Hepatocyte (in vitro differentiated cells): ENCODE measurements at regions not wholly inside any gene's neighbourhood (a gene's known extent, or its start where the extent isn't known, plus 50 kb on each side); places are given as distances from the start of the nearest gene placed in this dataset.

ENCODE experiments used
- DNase-seq: peaks from one replicate; pipeline ENCODE4 v3.0.0-alpha.2; 2016; ENCODE audit warnings: low spot score
- H2AFZ ChIP-seq: fragments of 200-600 bp; sonication (generic); 2 replicates; pipeline ENCODE4 v1.6.0; 2016; ENCODE audit warnings: antibody characterized with exemption, mild to moderate bottlenecking
- H3K27ac ChIP-seq: fragments of 200-600 bp; sonication (generic); 2 replicates; pipeline ENCODE4 v1.5.1; 2016; ENCODE audit warnings: mild to moderate bottlenecking
- H3K27me3 ChIP-seq: fragments of 200-600 bp; sonication (generic); 2 replicates; pipeline ENCODE4 v1.6.1; 2016
- H3K36me3 ChIP-seq: fragments of 200-600 bp; sonication (generic); replicated peaks from 2 replicates; pipeline ENCODE4 v1.5.1; 2016; ENCODE audit warnings: low read depth; ENCODE audit not compliant: insufficient read depth
- H3K4me1 ChIP-seq: fragments of 200-600 bp; sonication (generic); 2 replicates; pipeline ENCODE4 v1.5.1; 2016; ENCODE audit warnings: mild to moderate bottlenecking, moderate library complexity; ENCODE audit not compliant: insufficient read depth
- H3K4me2 ChIP-seq: fragments of 200-600 bp; sonication (generic); 2 replicates; pipeline ENCODE4 v1.6.0; 2016
- H3K4me3 ChIP-seq: fragments of 200-600 bp; sonication (generic); 2 replicates; pipeline ENCODE4 v1.5.1; 2016; ENCODE audit warnings: mild to moderate bottlenecking
- H3K79me2 ChIP-seq: fragments of 200-600 bp; sonication (generic); 2 replicates; pipeline ENCODE4 v1.6.0; 2017; ENCODE audit warnings: mild to moderate bottlenecking
- H3K9me2 ChIP-seq: fragments of 200-600 bp; sonication (generic); replicated peaks from 2 replicates; pipeline ENCODE4 v1.6.0; 2017; ENCODE audit warnings: mild to moderate bottlenecking; ENCODE audit not compliant: insufficient read depth
- H3K9me3 ChIP-seq: fragments of 200-600 bp; sonication (generic); 2 replicates; pipeline ENCODE4 v1.5.1; 2016; ENCODE audit warnings: low read depth, mild to moderate bottlenecking
- H4K20me1 ChIP-seq: fragments of 200-600 bp; sonication (generic); 2 replicates; pipeline ENCODE4 v1.6.0; 2016; ENCODE audit warnings: mild to moderate bottlenecking; ENCODE audit not compliant: insufficient read depth, poor library complexity, severe bottlenecking
- CTCF ChIP-seq: fragments of 200-600 bp; sonication (generic); IDR thresholded peaks from 2 replicates; pipeline ENCODE4 v1.5.1; 2016; ENCODE audit warnings: antibody characterized with exemption, mild to moderate bottlenecking; ENCODE audit not compliant: poor library complexity
- EZH2 ChIP-seq: fragments of 200-600 bp; sonication (generic); IDR thresholded peaks from 2 replicates; pipeline ENCODE4 v1.6.1; 2016; ENCODE audit warnings: antibody characterized with exemption, mild to moderate bottlenecking, borderline replicate concordance
- EZH2phosphoT487 ChIP-seq: fragments of 200-600 bp; sonication (generic); IDR thresholded peaks from one replicate; pipeline ENCODE4 v1.6.1; 2018; ENCODE audit warnings: antibody characterized with exemption, mild to moderate bottlenecking, low read depth, moderate library complexity; ENCODE audit not compliant: unreplicated experiment, severe bottlenecking
- WGBS: methylation state at CpG from one replicate; pipeline ENCODE4 v1.1.6; 2016; ENCODE audit warnings: low lambda C conversion rate; ENCODE audit errors: missing lambda C conversion rate; 5-methylcytosine and 5-hydroxymethylcytosine counted together

GRCh38 chr4:10760086-10760485 lies 75.5 kb upstream of the CLNK start:
- H2AFZ ChIP-seq, result no peak overlapping the region
- no peaks in the 10 kb centered on the region for H3K4me1 ChIP-seq
- no peak overlapping the region for H3K4me3 ChIP-seq
- no peaks in the 10 kb centered on the region for H3K79me2 ChIP-seq
- H3K9me2 ChIP-seq, result no peaks in the 10 kb centered on the region
- WGBS, result 60% methylated on average over 3 of the region's 3 CpGs
- H3K4me2 ChIP-seq, result no peak overlapping the region
- H3K9me3 ChIP-seq, result no peaks in the 10 kb centered on the region
- H3K36me3 ChIP-seq, result no peaks in the 10 kb centered on the region
- H4K20me1 ChIP-seq, result no peaks in the 10 kb centered on the region
- no peak overlapping the region for H3K27ac ChIP-seq
- DNase-seq, result no peak
- H3K27me3 ChIP-seq, result no peaks in the 10 kb centered on the region
- TF ChIP-seq EZH2 (no peak), CTCF (no peak), EZH2phosphoT487 (no peak)

GRCh38 chr4:10758906-10759305 lies 74.3 kb upstream of the CLNK start:
- no peak overlapping the region for H3K4me2 ChIP-seq
- no peak overlapping the region for H3K27ac ChIP-seq
- no peak overlapping the region for H3K4me3 ChIP-seq
- H3K79me2 ChIP-seq, result no peaks in the 10 kb centered on the region
- no peaks in the 10 kb centered on the region for H4K20me1 ChIP-seq
- no peak for DNase-seq
- no peaks in the 10 kb centered on the region for H3K9me2 ChIP-seq
- no peaks in the 10 kb centered on the region for H3K36me3 ChIP-seq
- H3K4me1 ChIP-seq, result no peaks in the 10 kb centered on the region
- no peaks in the 10 kb centered on the region for H3K9me3 ChIP-seq
- H2AFZ ChIP-seq, result no peak overlapping the region
- no peak for TF ChIP-seq CTCF
- TF ChIP-seq EZH2phosphoT487, result no peak
- TF ChIP-seq EZH2, result no peak
- no peaks in the 10 kb centered on the region for H3K27me3 ChIP-seq

GRCh38 chr4:10753856-10754402 lies 69.4 kb upstream of the CLNK start:
- no peaks in the 10 kb centered on the region for H3K79me2 ChIP-seq
- H3K36me3 ChIP-seq, result no peaks in the 10 kb centered on the region
- no peaks in the 10 kb centered on the region for H3K9me3 ChIP-seq
- no peaks in the 10 kb centered on the region for H3K27me3 ChIP-seq
- H4K20me1 ChIP-seq, result no peaks in the 10 kb centered on the region
- 77% methylated on average over 2 of the region's 2 CpGs for WGBS
- no peak overlapping the region for H3K4me3 ChIP-seq
- no peak for DNase-seq
- H3K9me2 ChIP-seq, result no peaks in the 10 kb centered on the region
- H3K4me2 ChIP-seq, result no peak overlapping the region
- no peak overlapping the region for H3K27ac ChIP-seq
- no peaks in the 10 kb centered on the region for H3K4me1 ChIP-seq
- no peak overlapping the region for H2AFZ ChIP-seq
- TF ChIP-seq CTCF (no peak), EZH2phosphoT487 (no peak), EZH2 (no peak)

- WGBS, result 90% methylated on average over 5 of the region's 5 CpGs
- Histone ChIP-seq H3K4me2 (no peak overlapping the region), H3K79me2 (no peaks in the 10 kb centered on the region), H3K36me3 (no peaks in the 10 kb centered on the region), H3K9me2 (no peaks in the 10 kb centered on the region), H4K20me1 (no peaks in the 10 kb centered on the region), H3K4me1 (no peaks in the 10 kb centered on the region), H3K9me3 (no peaks in the 10 kb centered on the region), H2AFZ (no peak overlapping the region), H3K4me3 (no peak overlapping the region), H3K27me3 (no peaks in the 10 kb centered on the region), H3K27ac (no peak overlapping the region)
- no peak for TF ChIP-seq EZH2phosphoT487
- TF ChIP-seq EZH2, result no peak
- no peak for TF ChIP-seq CTCF
- DNase-seq, result no peak
These were observed 68.8 kb upstream of the CLNK start for GRCh38 chr4:10753336-10753735.
